NCI-H2227 treated with DMSO at 0.1 percent for 48 hours (cell line): ENCODE measurements at regions not wholly inside any gene's neighbourhood (a gene's known extent, or its start where the extent isn't known, plus 50 kb on each side); places are given as distances from the start of the nearest gene placed in this dataset.

Experiments
- DNase-seq: peaks from one replicate; lab custom pipeline; 2025; lab: John Stamatoyannopoulos, UW

- DNase-seq, result no peak
Observed at GRCh38 chr4:13047591-13047990, 436.5 kb downstream of the RAB28 start.

GRCh38 chr4:13036841-13037240 lies 447.3 kb downstream of the RAB28 start:
- DNase-seq, result no peak

GRCh38 chr4:13032936-13033335 lies 451.2 kb downstream of the RAB28 start:
- no peak for DNase-seq

GRCh38 chr4:13024147-13025105 lies 459.7 kb downstream of the RAB28 start:
- DNase-seq, result no peak

GRCh38 chr4:13007802-13008470 lies 476.2 kb downstream of the RAB28 start:
- no peak for DNase-seq

GRCh38 chr4:12993923-12994322 lies 490.2 kb downstream of the RAB28 start:
- DNase-seq, result no peak

GRCh38 chr4:12987284-12987683 lies 496.9 kb downstream of the RAB28 start:
- DNase-seq, result no peak

- DNase-seq, result no peak
Observed at GRCh38 chr4:12979797-12980196, 504.3 kb downstream of the RAB28 start.

GRCh38 chr4:12978310-12978709 lies 505.8 kb downstream of the RAB28 start:
- no peak for DNase-seq

GRCh38 chr4:12975511-12975910 lies 508.6 kb downstream of the RAB28 start:
- no peak for DNase-seq

GRCh38 chr4:12973522-12973921 lies 510.6 kb downstream of the RAB28 start:
- no peak for DNase-seq

- DNase-seq, result no peak
Observed at GRCh38 chr4:12968345-12968744, 515.8 kb downstream of the RAB28 start.

GRCh38 chr4:12966726-12967125 lies 517.4 kb downstream of the RAB28 start:
- DNase-seq, result no peak

GRCh38 chr4:12965334-12965733 lies 518.8 kb downstream of the RAB28 start:
- DNase-seq, result no peak

- DNase-seq, result no peak
Observed at GRCh38 chr4:12963912-12964311, 520.2 kb downstream of the RAB28 start.

- DNase-seq, result no peak
Observed at GRCh38 chr4:12963291-12963690, 520.8 kb downstream of the RAB28 start.

GRCh38 chr4:12961713-12962112 lies 522.4 kb downstream of the RAB28 start:
- DNase-seq, result no peak

GRCh38 chr4:12958436-12958835 lies 525.7 kb downstream of the RAB28 start:
- DNase-seq, result no peak

- no peak for DNase-seq
Observed at GRCh38 chr4:12957108-12957507, 527.0 kb downstream of the RAB28 start.

GRCh38 chr4:12956026-12956425 lies 528.1 kb downstream of the RAB28 start:
- no peak for DNase-seq

- no peak for DNase-seq
Observed at GRCh38 chr4:12949719-12950490, 534.2 kb downstream of the RAB28 start.

GRCh38 chr4:12943069-12943468 lies 541.1 kb downstream of the RAB28 start:
- DNase-seq, result no peak
